ENCODE measurements at regions not wholly inside any gene's neighbourhood (a gene's known extent, or its start where the extent isn't known, plus 50 kb on each side); places are given as distances from the start of the nearest gene placed in this dataset.

GRCh38 chr21:35868869-35869223 is 191.5 kb downstream of the SETD4 start:
- no peak for DNase-seq
- Mint-ChIP-seq H3K4me3 (no peak overlapping the region), H3K9me3 (peaks cover 2% of the 10 kb centered on the region), H3K36me3 (ENCODE audit: low read depth) (no peaks in the 10 kb centered on the region), H3K27me3 (peaks cover 5% of the 10 kb centered on the region), H3K4me1 (ENCODE audit: low read depth) (no peaks in the 10 kb centered on the region), H3K27ac (no peak overlapping the region)
- TF ChIP-seq CTCF (IDR thresholded peaks at IDR 0.05), result no peak
- POLR2A ChIA-PET, result no interaction called here
- CTCF ChIA-PET, result no interaction called here
- no peak for ATAC-seq
- intact Hi-C loops (cut with micrococcal nuclease), result no loop called here

GRCh38 chr21:35868005-35868868 is 192.1 kb downstream of the SETD4 start:
- CTCF ChIA-PET, result no interaction called here
- peaks cover 2% of the 10 kb centered on the region for H3K9me3 Mint-ChIP-seq
- POLR2A ChIA-PET, result no interaction called here
- intact Hi-C loops (cut with micrococcal nuclease), result no loop called here
- H3K4me1 Mint-ChIP-seq (ENCODE audit: low read depth), result no peaks in the 10 kb centered on the region
- no peaks in the 10 kb centered on the region for H3K36me3 Mint-ChIP-seq (ENCODE audit: low read depth)
- no peak for DNase-seq
- peaks cover 5% of the 10 kb centered on the region for H3K27me3 Mint-ChIP-seq
- no peak overlapping the region for H3K27ac Mint-ChIP-seq
- ATAC-seq, result no peak
- H3K4me3 Mint-ChIP-seq, result no peak overlapping the region
- TF ChIP-seq CTCF (IDR thresholded peaks at IDR 0.05), result no peak

GRCh38 chr21:35864039-35864438 is 196.3 kb downstream of the SETD4 start:
- intact Hi-C loops (cut with micrococcal nuclease), result no loop called here
- H3K36me3 Mint-ChIP-seq (ENCODE audit: low read depth), result no peaks in the 10 kb centered on the region
- POLR2A ChIA-PET, result no interaction called here
- TF ChIP-seq CTCF (IDR thresholded peaks at IDR 0.05), result no peak
- CTCF ChIA-PET, result no interaction called here
- peaks cover 3% of the 10 kb centered on the region for H3K27me3 Mint-ChIP-seq
- H3K4me1 Mint-ChIP-seq (ENCODE audit: low read depth), result no peaks in the 10 kb centered on the region
- no peak overlapping the region for H3K4me3 Mint-ChIP-seq
- no peak for DNase-seq
- H3K27ac Mint-ChIP-seq, result no peak overlapping the region
- ATAC-seq, result no peak
- peaks cover 2% of the 10 kb centered on the region for H3K9me3 Mint-ChIP-seq

GRCh38 chr21:35862969-35863368 is 197.4 kb downstream of the SETD4 start:
- ChIA-PET CTCF (no interaction called here), POLR2A (no interaction called here)
- Mint-ChIP-seq H3K9me3 (no peaks in the 10 kb centered on the region), H3K27me3 (peaks cover 6% of the 10 kb centered on the region), H3K27ac (no peak overlapping the region), H3K4me3 (no peak overlapping the region), H3K4me1 (ENCODE audit: low read depth) (no peaks in the 10 kb centered on the region), H3K36me3 (ENCODE audit: low read depth) (no peaks in the 10 kb centered on the region)
- no peak for TF ChIP-seq CTCF (IDR thresholded peaks at IDR 0.05)
- ATAC-seq (no peak), DNase-seq (no peak)
- intact Hi-C loops (cut with micrococcal nuclease), result no loop called here

GRCh38 chr21:35861661-35862060 is 198.7 kb downstream of the SETD4 start:
- no peak for ATAC-seq
- intact Hi-C loops (cut with micrococcal nuclease), result no loop called here
- no peak for DNase-seq
- no peak for TF ChIP-seq CTCF (IDR thresholded peaks at IDR 0.05)
- Mint-ChIP-seq H3K27ac (no peak overlapping the region), H3K4me3 (no peak overlapping the region), H3K4me1 (ENCODE audit: low read depth) (no peaks in the 10 kb centered on the region), H3K9me3 (no peaks in the 10 kb centered on the region), H3K27me3 (peaks cover 6% of the 10 kb centered on the region), H3K36me3 (ENCODE audit: low read depth) (no peaks in the 10 kb centered on the region)
- ChIA-PET POLR2A (no interaction called here), CTCF (no interaction called here)

Data from activated CD8-positive, alpha-beta T cell treated with anti-CD3 and anti-CD28 coated beads for 36 hours (primary cell).